Loucy (cell line): ENCODE measurements at regions not wholly inside any gene's neighbourhood (a gene's known extent, or its start where the extent isn't known, plus 50 kb on each side); places are given as distances from the start of the nearest gene placed in this dataset.
"Not testable (repeated sequence)": the region's sequence is repeated elsewhere in the genome, so short reads cannot be mapped to it uniquely, and the experiment has no call there.

Experiments
- H2AFZ ChIP-seq: fragments of 200-600 bp; sonication (generic); 2 replicates; pipeline ENCODE4 v1.6.0; 2016; ENCODE audit warnings: antibody characterized with exemption, mild to moderate bottlenecking, low read length, moderate library complexity
- H3F3A ChIP-seq: fragments of 200-600 bp; 2 replicates; pipeline ENCODE4 v1.6.0; 2016; ENCODE audit warnings: antibody characterized with exemption, low read depth, mild to moderate bottlenecking
- H3K27me3 ChIP-seq: fragments of 200-600 bp; sonication (generic); 2 replicates; pipeline ENCODE4 v1.6.1; 2014; ENCODE audit warnings: low read length, mild to moderate bottlenecking; ENCODE audit not compliant: insufficient read depth, poor library complexity, severe bottlenecking
- H3K36me3 ChIP-seq: fragments of 200-600 bp; sonication (generic); 2 replicates; pipeline ENCODE4 v1.6.1; 2016; ENCODE audit warnings: low read length; ENCODE audit not compliant: insufficient read depth
- H3K4me1 ChIP-seq: fragments of 200-600 bp; sonication (generic); 2 replicates; pipeline ENCODE4 v1.5.1; 2014; ENCODE audit warnings: low read length, mild to moderate bottlenecking; ENCODE audit not compliant: insufficient read depth, poor library complexity, severe bottlenecking
- H3K4me2 ChIP-seq: fragments of 200-600 bp; sonication (generic); 2 replicates; pipeline ENCODE4 v1.6.0; 2014; ENCODE audit warnings: antibody characterized with exemption, low read length, low read depth, mild to moderate bottlenecking; ENCODE audit not compliant: poor library complexity, severe bottlenecking
- H3K4me3 ChIP-seq: fragments of 200-600 bp; sonication (generic); 2 replicates; pipeline ENCODE4 v1.5.1; 2014; ENCODE audit warnings: low read length, mild to moderate bottlenecking, mixed read lengths; ENCODE audit not compliant: poor library complexity, severe bottlenecking
- H3K79me2 ChIP-seq: fragments of 200-600 bp; sonication (generic); 2 replicates; pipeline ENCODE4 v1.6.1; 2014; ENCODE audit warnings: low read length; ENCODE audit not compliant: insufficient read depth
- H3K9ac ChIP-seq: fragments of 200-600 bp; sonication (generic); 2 replicates; pipeline ENCODE4 v1.6.0; 2014; ENCODE audit warnings: mild to moderate bottlenecking, low read depth, low read length, moderate library complexity; ENCODE audit not compliant: poor library complexity, severe bottlenecking
- H3K9me2 ChIP-seq: fragments of 200-600 bp; sonication (generic); replicated peaks from 2 replicates; pipeline ENCODE4 v1.6.1; 2016; ENCODE audit warnings: low read depth, low read length, mixed read lengths
- H3K9me3 ChIP-seq: fragments of 200-600 bp; sonication (generic); 2 replicates; pipeline ENCODE4 v1.6.1; 2014; ENCODE audit warnings: mild to moderate bottlenecking, antibody characterized with exemption, low read length, low read depth; ENCODE audit not compliant: insufficient read depth
- H4K20me1 ChIP-seq: fragments of 200-600 bp; sonication (generic); 2 replicates; pipeline ENCODE4 v1.6.0; 2014; ENCODE audit warnings: antibody characterized with exemption, low read length, mild to moderate bottlenecking; ENCODE audit not compliant: insufficient read depth, poor library complexity, severe bottlenecking
- CTCF ChIP-seq: fragments of 200-600 bp; sonication (generic); conservative IDR thresholded peaks from 2 replicates; pipeline ENCODE4 v1.5.1; 2014; ENCODE audit warnings: mild to moderate bottlenecking, antibody characterized with exemption, low read length
- EZH2phosphoT487 ChIP-seq: fragments of 200-600 bp; IDR thresholded peaks from 2 replicates; pipeline ENCODE4 v1.6.1; 2018; ENCODE audit warnings: antibody characterized with exemption, mild to moderate bottlenecking, moderate library complexity, borderline replicate concordance

GRCh38 chr3:144818973-144819372 is 847.4 kb downstream of the DIPK2A start:
- H3K9me2 ChIP-seq: no peaks in the 10 kb centered on the region
- H3K79me2 ChIP-seq: no peaks in the 10 kb centered on the region
- H3K4me1 ChIP-seq: no peaks in the 10 kb centered on the region
- H3K9ac ChIP-seq: no peak overlapping the region
- no peak overlapping the region for H3K4me2 ChIP-seq
- H3K9me3 ChIP-seq: peaks cover 4% of the 10 kb centered on the region; the same call in 1 of the 2 replicates
- no peaks in the 10 kb centered on the region for H3K36me3 ChIP-seq
- H4K20me1 ChIP-seq: no peaks in the 10 kb centered on the region
- H2AFZ ChIP-seq: no peak overlapping the region
- no peak for TF ChIP-seq EZH2phosphoT487
- TF ChIP-seq CTCF: no peak
- no peaks in the 10 kb centered on the region for H3K27me3 ChIP-seq
- no peak overlapping the region for H3K4me3 ChIP-seq
- H3F3A ChIP-seq: no peaks in the 10 kb centered on the region

- H3K27me3 ChIP-seq, H3K9me2 ChIP-seq, H3K79me2 ChIP-seq, H3K4me3 ChIP-seq, H3K9ac ChIP-seq, H3K9me3 ChIP-seq, H3K36me3 ChIP-seq, H2AFZ ChIP-seq, H3F3A ChIP-seq, H3K4me1 ChIP-seq, H4K20me1 ChIP-seq, H3K4me2 ChIP-seq: not testable (repeated sequence)
Observed at GRCh38 chr3:144820232-144820631, 848.6 kb downstream of the DIPK2A start.

GRCh38 chr3:144820726-144821125 is 849.1 kb downstream of the DIPK2A start:
- Histone ChIP-seq H3K4me1 (no peaks in the 10 kb centered on the region), H3K27me3 (no peaks in the 10 kb centered on the region), H3K9ac (no peak overlapping the region), H3K9me3 (peaks cover 4% of the 10 kb centered on the region; the same call in 1 of the 2 replicates), H3K79me2 (no peaks in the 10 kb centered on the region), H2AFZ (no peak overlapping the region), H3F3A (no peaks in the 10 kb centered on the region), H3K9me2 (no peaks in the 10 kb centered on the region), H3K4me2 (no peak overlapping the region), H3K36me3 (no peaks in the 10 kb centered on the region), H3K4me3 (no peak overlapping the region), H4K20me1 (no peaks in the 10 kb centered on the region)
- TF ChIP-seq EZH2phosphoT487 (no peak), CTCF (no peak)

- no peak overlapping the region for H3K9ac ChIP-seq
- H3K9me2 ChIP-seq: no peaks in the 10 kb centered on the region
- H2AFZ ChIP-seq: no peak overlapping the region
- no peaks in the 10 kb centered on the region for H3K79me2 ChIP-seq
- no peaks in the 10 kb centered on the region for H3F3A ChIP-seq
- no peaks in the 10 kb centered on the region for H3K36me3 ChIP-seq
- H3K4me2 ChIP-seq: no peak overlapping the region
- H4K20me1 ChIP-seq: no peaks in the 10 kb centered on the region
- H3K4me3 ChIP-seq: no peak overlapping the region
- H3K4me1 ChIP-seq: no peaks in the 10 kb centered on the region
- TF ChIP-seq CTCF: no peak
- TF ChIP-seq EZH2phosphoT487: no peak
- no peaks in the 10 kb centered on the region for H3K27me3 ChIP-seq
- H3K9me3 ChIP-seq: peaks cover 4% of the 10 kb centered on the region; the same call in 1 of the 2 replicates
Observed at GRCh38 chr3:144821583-144821982, 850.0 kb downstream of the DIPK2A start.
